ENCODE measurements at regions not wholly inside any gene's neighbourhood (a gene's known extent, or its start where the extent isn't known, plus 50 kb on each side); places are given as distances from the start of the nearest gene placed in this dataset.
"Not testable (repeated sequence)": the region's sequence is repeated elsewhere in the genome, so short reads cannot be mapped to it uniquely, and the experiment has no call there.

GRCh38 chr4:187478292-187479140 is 517.1 kb upstream of the ZFP42 start:
- DNase-seq (ENCODE audit: low read depth in 2 of 2) = no peak

- DNase-seq (ENCODE audit: low read depth in 2 of 2) = no peak
Observed at GRCh38 chr4:187479511-187479910, 516.1 kb upstream of the ZFP42 start.

- no peak for DNase-seq (ENCODE audit: low read depth in 2 of 2)
Observed at GRCh38 chr4:187480146-187481145, 515.1 kb upstream of the ZFP42 start.

GRCh38 chr4:187484186-187484585 is 511.4 kb upstream of the ZFP42 start:
- DNase-seq (ENCODE audit: low read depth in 2 of 2) = no peak

GRCh38 chr4:187485676-187486075 is 509.9 kb upstream of the ZFP42 start:
- DNase-seq (ENCODE audit: low read depth in 2 of 2) = no peak

- DNase-seq (ENCODE audit: low read depth in 2 of 2) = no peak
Observed at GRCh38 chr4:187491286-187491685, 504.3 kb upstream of the ZFP42 start.

GRCh38 chr4:187491959-187492358 is 503.6 kb upstream of the ZFP42 start:
- no peak for DNase-seq (ENCODE audit: low read depth in 2 of 2)

GRCh38 chr4:187493661-187494060 is 501.9 kb upstream of the ZFP42 start:
- DNase-seq (ENCODE audit: low read depth in 2 of 2) = no peak

GRCh38 chr4:187499956-187500355 is 495.6 kb upstream of the ZFP42 start:
- DNase-seq (ENCODE audit: low read depth in 2 of 2) = no peak

- no peak for DNase-seq (ENCODE audit: low read depth in 2 of 2)
Observed at GRCh38 chr4:187500796-187501195, 494.8 kb upstream of the ZFP42 start.

- no peak for DNase-seq (ENCODE audit: low read depth in 2 of 2)
Observed at GRCh38 chr4:187501731-187502130, 493.8 kb upstream of the ZFP42 start.

GRCh38 chr4:187504974-187505797 is 490.4 kb upstream of the ZFP42 start:
- DNase-seq (ENCODE audit: low read depth in 2 of 2) = no peak

- DNase-seq (ENCODE audit: low read depth in 2 of 2) = not testable (repeated sequence)
Observed at GRCh38 chr4:187505798-187506141, 489.8 kb upstream of the ZFP42 start.

GRCh38 chr4:187516224-187516623 is 479.3 kb upstream of the ZFP42 start:
- no peak for DNase-seq (ENCODE audit: low read depth in 2 of 2)

GRCh38 chr4:187541666-187542065 is 453.9 kb upstream of the ZFP42 start:
- DNase-seq (ENCODE audit: low read depth in 2 of 2) = no peak

GRCh38 chr4:187544461-187545053 is 451.0 kb upstream of the ZFP42 start:
- no peak for DNase-seq (ENCODE audit: low read depth in 2 of 2)

GRCh38 chr4:187547316-187547715 is 448.3 kb upstream of the ZFP42 start:
- DNase-seq (ENCODE audit: low read depth in 2 of 2) = no peak

- DNase-seq (ENCODE audit: low read depth in 2 of 2) = no peak
Observed at GRCh38 chr4:187550256-187550950, 445.2 kb upstream of the ZFP42 start.

- no peak for DNase-seq (ENCODE audit: low read depth in 2 of 2)
Observed at GRCh38 chr4:187552781-187553180, 442.8 kb upstream of the ZFP42 start.

GRCh38 chr4:187555174-187555573 is 440.4 kb upstream of the ZFP42 start:
- DNase-seq (ENCODE audit: low read depth in 2 of 2) = no peak

GRCh38 chr4:187558391-187558790 is 437.2 kb upstream of the ZFP42 start:
- no peak for DNase-seq (ENCODE audit: low read depth in 2 of 2)

Measured in lung microvascular endothelial cell (primary cell).